Bronchial epithelial cell (primary cell): ENCODE measurements at regions not wholly inside any gene's neighbourhood (a gene's known extent, or its start where the extent isn't known, plus 50 kb on each side); places are given as distances from the start of the nearest gene placed in this dataset.

Experiments
- DNase-seq: peaks from one replicate; pipeline ENCODE4 v3.0.0-alpha.2; 2010; ENCODE audit warnings: low read depth
- FAIRE-seq: peaks from 2 replicates; lab custom pipeline; 2011; peaks lifted over from hg19 to GRCh38; lab: Jason Lieb, UNC
- H3K27me3 ChIP-seq: 2 replicates; pipeline ENCODE4 v1.5.1; 2011; ENCODE audit warnings: low read length; ENCODE audit not compliant: control insufficient read depth, insufficient read depth
- H3K36me3 ChIP-seq: 2 replicates; pipeline ENCODE4 v1.5.1; 2011; ENCODE audit warnings: low read length; ENCODE audit not compliant: control insufficient read depth, insufficient read depth
- H3K4me3 ChIP-seq: 2 replicates; pipeline ENCODE4 v1.5.1; 2011; ENCODE audit warnings: mild to moderate bottlenecking, low read depth, low read length, control low read depth
- TF ChIP-seq, protein P1 (sequence below): IDR thresholded peaks from 2 replicates; pipeline ENCODE4 v1.5.1; 2011; ENCODE audit warnings: mild to moderate bottlenecking, moderate library complexity, low read length, control low read depth, inconsistent platforms; ENCODE audit not compliant: insufficient read depth, severe bottlenecking

DNA sequence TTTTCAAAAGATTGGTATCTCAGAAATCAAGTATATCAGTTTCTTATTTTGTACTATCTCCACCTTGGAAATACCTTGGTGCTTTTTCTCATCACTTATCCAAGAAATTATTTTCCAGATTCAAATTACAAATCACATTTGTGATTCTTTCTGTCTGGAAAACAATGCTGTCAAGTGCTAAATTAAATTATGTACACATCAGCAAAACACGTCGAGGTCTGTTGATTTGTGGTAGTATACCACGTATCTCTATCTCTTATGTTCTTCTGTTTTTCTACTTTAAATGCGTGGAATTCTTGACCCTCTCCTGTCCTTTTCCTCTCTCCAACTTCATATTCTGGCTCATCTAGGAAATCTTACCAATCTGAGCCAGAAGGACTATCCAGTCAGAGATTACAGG lies 214.5 kb downstream of the PTN start:
- H3K27me3 ChIP-seq: no peaks in the 10 kb centered on the region
- FAIRE-seq: no peak
- TF ChIP-seq, protein P1, sequence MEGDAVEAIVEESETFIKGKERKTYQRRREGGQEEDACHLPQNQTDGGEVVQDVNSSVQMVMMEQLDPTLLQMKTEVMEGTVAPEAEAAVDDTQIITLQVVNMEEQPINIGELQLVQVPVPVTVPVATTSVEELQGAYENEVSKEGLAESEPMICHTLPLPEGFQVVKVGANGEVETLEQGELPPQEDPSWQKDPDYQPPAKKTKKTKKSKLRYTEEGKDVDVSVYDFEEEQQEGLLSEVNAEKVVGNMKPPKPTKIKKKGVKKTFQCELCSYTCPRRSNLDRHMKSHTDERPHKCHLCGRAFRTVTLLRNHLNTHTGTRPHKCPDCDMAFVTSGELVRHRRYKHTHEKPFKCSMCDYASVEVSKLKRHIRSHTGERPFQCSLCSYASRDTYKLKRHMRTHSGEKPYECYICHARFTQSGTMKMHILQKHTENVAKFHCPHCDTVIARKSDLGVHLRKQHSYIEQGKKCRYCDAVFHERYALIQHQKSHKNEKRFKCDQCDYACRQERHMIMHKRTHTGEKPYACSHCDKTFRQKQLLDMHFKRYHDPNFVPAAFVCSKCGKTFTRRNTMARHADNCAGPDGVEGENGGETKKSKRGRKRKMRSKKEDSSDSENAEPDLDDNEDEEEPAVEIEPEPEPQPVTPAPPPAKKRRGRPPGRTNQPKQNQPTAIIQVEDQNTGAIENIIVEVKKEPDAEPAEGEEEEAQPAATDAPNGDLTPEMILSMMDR: no peak
- no peak overlapping the region for H3K4me3 ChIP-seq
- H3K36me3 ChIP-seq: no peaks in the 10 kb centered on the region
- no peak for DNase-seq

DNA sequence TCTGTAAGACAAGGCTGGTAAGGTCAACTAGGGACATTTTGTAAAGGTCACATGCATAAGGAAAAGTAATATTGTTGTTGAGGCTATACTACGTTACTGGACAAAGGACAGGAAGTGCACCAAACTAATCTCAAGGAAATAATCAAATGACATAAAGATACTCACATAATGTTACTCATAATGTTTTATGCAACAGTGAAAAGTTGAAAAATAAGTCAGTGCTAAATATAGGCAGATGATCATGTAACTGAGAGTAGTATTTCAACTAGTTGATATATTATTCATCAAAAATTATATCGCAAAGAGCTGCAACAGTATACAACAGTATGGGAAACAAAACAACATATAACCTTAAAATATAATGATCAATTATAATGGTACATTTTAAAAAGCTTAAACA lies 215.7 kb downstream of the PTN start:
- FAIRE-seq (no peak), DNase-seq (peak; percentile 74)
- no peak overlapping the region for H3K4me3 ChIP-seq
- no peaks in the 10 kb centered on the region for H3K36me3 ChIP-seq
- TF ChIP-seq, protein P1: no peak
- no peaks in the 10 kb centered on the region for H3K27me3 ChIP-seq

DNA sequence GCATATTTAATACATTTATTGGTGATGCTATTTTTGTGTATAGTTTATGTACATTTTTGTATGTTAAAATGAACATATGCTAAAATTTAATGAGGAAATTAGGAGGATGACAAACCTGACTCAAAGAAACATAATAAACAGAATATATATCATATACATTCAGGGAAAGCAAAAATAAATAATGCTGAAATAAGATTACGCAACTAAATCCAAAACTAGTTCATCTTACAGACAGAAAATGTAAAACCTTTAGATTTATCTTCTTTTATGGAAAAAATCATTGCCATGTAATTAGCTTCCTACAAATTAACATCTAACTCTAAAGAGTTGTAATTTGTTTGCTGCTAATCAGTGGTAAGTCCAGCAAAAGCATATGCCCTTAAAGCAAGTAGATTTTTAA lies 216.5 kb downstream of the PTN start:
- no peak overlapping the region for H3K4me3 ChIP-seq
- no peak for DNase-seq
- H3K27me3 ChIP-seq: no peaks in the 10 kb centered on the region
- TF ChIP-seq, protein P1: no peak
- no peaks in the 10 kb centered on the region for H3K36me3 ChIP-seq
- FAIRE-seq: no peak

DNA sequence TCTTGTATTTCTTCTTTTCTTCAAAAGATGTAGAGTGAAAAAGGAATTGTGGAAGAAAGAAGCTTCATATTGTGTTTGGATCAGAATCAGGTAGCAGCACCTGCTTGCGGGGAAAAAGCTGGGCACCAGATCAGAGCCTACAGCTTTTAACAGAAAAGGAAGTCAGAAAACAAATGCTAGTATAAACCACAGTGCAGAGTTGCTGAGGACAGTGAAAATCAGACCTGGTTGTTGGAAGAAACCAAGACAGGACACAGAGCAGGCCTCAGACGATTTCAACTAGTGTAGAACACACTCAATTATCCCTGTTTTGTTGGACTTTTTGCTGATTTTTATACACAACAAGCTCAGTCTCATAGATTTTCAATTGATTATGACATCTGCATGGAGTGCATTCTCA lies 221.4 kb downstream of the PTN start:
- FAIRE-seq (no peak), DNase-seq (no peak)
- Histone ChIP-seq H3K36me3 (no peaks in the 10 kb centered on the region), H3K27me3 (no peaks in the 10 kb centered on the region), H3K4me3 (no peak overlapping the region)
- TF ChIP-seq, protein P1: no peak

DNA sequence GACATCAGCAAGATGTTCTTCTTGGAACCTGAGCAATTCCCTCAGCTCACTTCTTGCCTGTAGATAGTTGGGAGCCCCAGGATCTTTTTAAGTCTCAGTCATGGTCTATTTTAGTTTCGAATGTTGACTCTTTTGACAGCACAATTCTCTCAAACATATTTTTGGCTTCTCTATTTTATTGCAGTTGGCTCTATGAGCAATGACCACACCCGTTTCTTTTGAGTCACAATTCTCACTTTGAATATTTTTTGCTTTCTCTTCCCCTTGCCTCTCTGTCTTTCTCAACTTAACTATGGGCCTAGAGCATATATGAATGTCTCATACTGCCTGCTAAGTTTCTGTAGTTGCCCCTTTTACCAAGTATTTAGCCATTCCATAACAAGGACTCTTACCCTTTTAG lies 222.8 kb downstream of the PTN start:
- Histone ChIP-seq H3K4me3 (no peak overlapping the region), H3K27me3 (no peaks in the 10 kb centered on the region), H3K36me3 (no peaks in the 10 kb centered on the region)
- TF ChIP-seq, protein P1: no peak
- DNase-seq (peak; percentile 28), FAIRE-seq (no peak)

DNA sequence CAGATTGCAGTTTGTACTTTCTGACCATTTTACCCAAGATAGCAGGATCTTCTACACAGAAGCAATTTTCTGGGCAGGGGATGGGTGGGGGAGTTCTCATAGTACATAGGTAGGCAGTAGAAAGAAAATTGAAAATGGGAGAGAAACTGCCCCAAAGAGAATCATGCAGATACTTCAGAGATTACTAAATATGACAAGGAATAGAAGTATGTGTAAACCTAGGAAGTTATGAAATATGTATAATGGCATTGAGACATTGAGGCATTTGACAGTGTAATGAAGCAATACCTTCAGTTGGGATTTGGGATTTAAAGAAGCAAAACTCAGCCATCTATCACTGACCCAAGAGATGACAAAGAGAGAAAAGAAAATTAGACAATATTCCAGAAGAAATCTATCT lies 233.0 kb downstream of the PTN start:
- Histone ChIP-seq H3K27me3 (no peaks in the 10 kb centered on the region), H3K4me3 (no peak overlapping the region), H3K36me3 (no peaks in the 10 kb centered on the region)
- peak; percentile 70 for DNase-seq
- no peak for FAIRE-seq
- TF ChIP-seq, protein P1: no peak
